GM12873 (cell line): ENCODE measurements at regions not wholly inside any gene's neighbourhood (a gene's known extent, or its start where the extent isn't known, plus 50 kb on each side); places are given as distances from the start of the nearest gene placed in this dataset.

ENCODE experiments used
- TF ChIP-seq, protein P1 (sequence below): IDR thresholded peaks from 2 replicates; pipeline ENCODE4 v1.5.1; 2012; ENCODE audit warnings: low read depth, mild to moderate bottlenecking, moderate library complexity, low read length, control low read depth; ENCODE audit not compliant: insufficient read depth; ENCODE audit errors: missing control alignments

DNA sequence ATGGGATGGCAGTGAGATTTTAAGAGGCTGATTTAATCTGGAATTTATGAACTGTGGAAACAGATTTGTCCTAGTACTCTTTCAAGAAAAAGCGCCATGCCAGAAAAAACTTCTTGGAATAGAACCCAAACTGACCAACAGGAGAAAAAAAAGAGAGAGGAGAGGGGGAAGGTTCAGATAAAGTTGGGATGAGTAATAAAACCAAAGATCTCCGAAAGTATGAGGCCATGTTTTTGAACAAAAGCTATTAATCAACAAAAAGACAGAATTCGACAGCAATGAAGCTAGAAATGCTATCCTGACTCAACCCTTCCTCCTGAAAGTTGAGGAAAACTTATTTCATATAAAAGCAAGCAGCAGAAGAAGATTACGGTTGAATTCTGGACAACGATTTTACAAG lies 135.5 kb downstream of the CEMIP2 start:
- TF ChIP-seq, protein P1, sequence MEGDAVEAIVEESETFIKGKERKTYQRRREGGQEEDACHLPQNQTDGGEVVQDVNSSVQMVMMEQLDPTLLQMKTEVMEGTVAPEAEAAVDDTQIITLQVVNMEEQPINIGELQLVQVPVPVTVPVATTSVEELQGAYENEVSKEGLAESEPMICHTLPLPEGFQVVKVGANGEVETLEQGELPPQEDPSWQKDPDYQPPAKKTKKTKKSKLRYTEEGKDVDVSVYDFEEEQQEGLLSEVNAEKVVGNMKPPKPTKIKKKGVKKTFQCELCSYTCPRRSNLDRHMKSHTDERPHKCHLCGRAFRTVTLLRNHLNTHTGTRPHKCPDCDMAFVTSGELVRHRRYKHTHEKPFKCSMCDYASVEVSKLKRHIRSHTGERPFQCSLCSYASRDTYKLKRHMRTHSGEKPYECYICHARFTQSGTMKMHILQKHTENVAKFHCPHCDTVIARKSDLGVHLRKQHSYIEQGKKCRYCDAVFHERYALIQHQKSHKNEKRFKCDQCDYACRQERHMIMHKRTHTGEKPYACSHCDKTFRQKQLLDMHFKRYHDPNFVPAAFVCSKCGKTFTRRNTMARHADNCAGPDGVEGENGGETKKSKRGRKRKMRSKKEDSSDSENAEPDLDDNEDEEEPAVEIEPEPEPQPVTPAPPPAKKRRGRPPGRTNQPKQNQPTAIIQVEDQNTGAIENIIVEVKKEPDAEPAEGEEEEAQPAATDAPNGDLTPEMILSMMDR = no peak

DNA sequence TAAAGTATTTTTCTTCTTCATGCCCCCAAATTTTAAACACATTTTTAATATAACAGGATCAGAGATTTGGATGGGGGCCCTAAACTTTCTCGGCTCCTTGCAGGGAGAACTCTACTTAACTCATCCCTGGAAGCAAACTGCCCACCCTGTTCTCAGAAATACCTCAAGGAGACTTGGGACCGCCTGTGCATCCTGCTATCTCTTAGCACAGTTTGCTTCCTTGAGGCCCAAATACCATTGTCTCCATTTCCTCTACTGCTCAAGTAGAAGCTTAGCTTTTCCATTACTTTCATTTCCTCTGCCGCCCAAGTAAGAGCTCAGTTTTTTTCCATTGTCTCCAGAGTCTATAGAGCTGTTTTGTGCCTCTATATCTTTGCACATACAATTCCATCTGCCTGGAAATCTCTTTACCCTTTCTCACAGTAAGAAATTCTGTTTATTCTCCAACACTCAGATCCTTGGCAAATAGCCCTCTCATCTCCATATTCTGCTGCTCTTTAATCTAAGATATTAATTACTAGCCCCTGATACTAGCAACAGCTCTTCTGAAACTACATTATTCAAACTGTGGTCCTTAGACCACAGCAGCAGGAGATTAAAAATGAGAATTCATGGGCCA lies 137.8 kb downstream of the CEMIP2 start:
- TF ChIP-seq, protein P1 = no peak

DNA sequence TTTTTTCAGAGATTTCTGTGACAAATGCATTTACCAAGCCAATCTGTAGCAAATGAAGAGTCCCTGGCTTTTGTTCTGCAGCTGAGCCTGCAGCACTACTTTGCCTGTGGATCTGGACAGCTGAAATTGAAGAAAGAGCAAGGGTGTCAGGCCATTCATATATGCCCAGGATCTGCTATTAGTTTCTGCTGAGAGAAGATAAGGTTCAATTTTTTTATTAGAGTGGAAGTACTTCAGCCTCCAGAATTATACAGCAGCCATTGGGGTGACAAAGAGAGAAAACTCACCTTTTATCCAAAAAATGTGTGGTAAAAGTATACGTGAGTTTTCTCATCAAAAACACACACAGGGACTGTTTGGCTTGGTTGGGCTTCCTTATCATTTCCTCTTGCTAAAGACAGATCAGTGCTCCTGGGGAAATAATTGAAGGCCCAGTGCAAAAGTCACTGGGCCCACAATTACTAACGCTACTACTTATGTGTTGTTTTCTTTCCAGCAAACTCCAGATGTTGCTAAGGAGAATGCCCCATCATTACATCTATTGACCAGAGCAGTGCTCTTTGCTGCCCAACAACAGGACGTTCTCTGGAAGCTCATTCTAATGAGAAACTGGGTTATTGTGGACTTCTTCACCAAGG lies 138.6 kb downstream of the CEMIP2 start:
- TF ChIP-seq, protein P1 = no peak

DNA sequence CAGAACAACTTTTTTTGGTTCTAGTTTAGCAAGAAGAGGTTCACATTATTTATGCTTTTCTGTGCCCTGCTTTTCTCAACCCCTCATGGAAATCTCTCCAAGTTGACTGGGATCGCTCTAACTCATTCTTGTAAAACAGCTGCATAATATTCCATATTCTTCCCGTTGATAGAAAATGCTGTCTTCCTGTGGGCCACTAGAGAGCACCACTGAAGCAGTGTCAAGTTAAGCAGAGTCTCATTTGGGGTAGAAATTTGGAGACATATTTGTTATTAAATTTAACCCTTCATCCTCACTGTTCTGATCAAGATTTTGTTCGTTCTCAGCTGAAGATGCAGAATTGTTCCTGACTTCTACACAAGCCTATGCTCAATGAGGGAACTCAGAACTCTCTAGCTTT lies 140.1 kb downstream of the CEMIP2 start:
- TF ChIP-seq, protein P1 = peak; percentile 26

DNA sequence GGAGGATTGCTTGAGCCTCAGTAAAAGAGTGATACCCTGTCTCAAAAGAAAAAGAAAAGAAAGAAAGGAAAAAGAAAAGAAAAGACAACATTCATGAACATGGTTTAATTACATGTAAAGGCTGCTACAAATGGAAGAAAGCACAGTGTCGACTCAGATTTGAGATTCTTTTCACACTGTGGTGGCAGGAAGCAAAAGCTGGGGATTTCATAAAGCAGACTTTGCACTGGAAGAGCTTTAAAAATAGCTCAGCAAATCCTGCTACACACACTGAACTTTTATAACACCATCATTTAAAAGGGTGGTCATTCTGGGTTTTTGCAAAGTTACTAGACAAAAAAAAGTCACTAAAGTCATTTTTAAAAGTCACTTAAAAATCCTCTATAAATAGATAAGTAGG lies 140.8 kb downstream of the CEMIP2 start:
- TF ChIP-seq, protein P1 = no peak

DNA sequence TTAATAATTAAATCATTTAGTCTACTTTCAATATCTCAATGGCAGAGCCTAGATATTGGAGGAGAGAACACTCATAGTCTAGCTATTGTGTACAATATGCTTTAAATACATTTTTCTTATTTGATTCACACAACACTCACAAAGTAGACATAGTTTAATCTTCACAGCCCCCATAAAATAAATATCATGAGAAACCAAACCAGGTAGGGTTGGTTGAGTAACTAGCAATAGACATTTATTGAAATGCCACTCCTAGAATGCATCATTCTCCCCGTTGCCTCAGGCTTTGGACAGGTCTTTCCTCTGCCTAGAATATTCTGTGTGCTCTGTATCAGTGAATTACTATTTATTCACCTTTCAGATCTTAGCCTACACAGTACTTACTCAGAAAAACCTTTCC lies 141.9 kb downstream of the CEMIP2 start:
- TF ChIP-seq, protein P1 = no peak

DNA sequence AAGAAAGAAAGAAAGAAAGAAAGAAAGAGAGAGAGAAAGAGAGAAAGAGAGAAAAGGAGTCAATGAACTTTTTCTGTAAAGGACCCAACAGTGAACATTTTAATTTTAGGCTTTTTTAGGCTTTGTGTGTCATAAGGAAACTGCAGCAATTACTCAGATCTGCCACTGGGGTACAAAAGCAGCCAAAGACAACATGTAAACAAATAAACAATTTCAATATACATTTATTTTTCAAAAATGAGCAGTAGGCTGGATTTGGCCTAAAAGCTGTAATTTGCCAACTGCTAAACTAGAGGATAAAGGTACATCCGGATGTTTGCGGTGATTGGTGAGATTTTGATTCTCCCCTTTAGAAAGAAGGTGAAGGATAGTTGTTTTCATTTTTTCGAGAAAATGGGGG lies 143.6 kb downstream of the CEMIP2 start:
- TF ChIP-seq, protein P1 = peak; percentile 27
